NCI-H2227 (cell line): ENCODE measurements at regions not wholly inside any gene's neighbourhood (a gene's known extent, or its start where the extent isn't known, plus 50 kb on each side); places are given as distances from the start of the nearest gene placed in this dataset.
A peak's percentile ranks its signal among the peaks of the same experiment; 100 is the strongest.

Experiments
- DNase-seq: peaks from one replicate; lab custom pipeline; 2025; ENCODE audit not compliant: unreplicated experiment; lab: John Stamatoyannopoulos, UW

DNA sequence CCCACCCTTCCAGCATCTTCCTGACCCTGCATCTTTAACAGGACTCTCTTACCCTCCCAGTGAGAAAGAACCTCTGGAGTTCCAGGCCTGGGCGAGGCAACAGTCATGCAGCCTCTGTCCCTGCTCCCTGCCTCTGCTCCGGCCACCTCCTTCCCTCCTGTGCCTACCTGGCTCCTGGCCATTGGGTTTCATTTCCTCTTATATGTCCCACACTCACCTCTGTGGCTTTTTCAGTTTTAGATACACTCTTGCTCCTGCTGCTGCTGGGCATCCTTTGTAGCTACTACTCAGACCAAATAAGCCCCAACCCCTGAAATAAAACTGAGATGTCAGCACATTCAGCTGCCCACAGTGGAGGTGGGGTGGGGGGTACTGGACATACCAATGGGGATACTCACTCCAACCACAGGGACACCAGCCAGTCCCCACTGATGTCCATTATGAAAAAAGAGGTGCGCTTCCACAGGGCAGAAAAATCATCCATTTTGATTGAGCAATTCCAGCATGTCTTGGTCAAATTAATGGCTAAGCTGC lies 99.1 kb upstream of the NRXN3 start:
- DNase-seq, result no peak

DNA sequence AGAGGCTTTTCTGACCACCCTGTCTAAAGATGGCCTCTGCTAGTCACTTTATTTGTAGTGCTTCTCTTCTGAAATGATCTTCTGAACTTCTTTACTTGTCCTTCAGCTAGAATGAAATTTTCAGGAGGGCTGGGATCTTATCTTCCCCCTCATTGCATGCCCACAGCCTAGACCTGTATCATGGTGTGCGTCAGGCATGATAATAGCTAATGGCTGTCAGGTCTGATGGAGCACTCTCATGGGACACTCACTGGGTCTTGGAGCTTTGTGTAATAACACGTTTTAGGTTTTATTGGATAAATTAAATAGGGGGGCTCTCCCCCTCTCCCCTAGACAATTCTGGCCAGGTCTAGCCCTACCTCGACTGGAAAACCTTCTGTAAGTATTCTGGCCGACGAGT lies 97.1 kb upstream of the NRXN3 start:
- peak; percentile 16 for DNase-seq

DNA sequence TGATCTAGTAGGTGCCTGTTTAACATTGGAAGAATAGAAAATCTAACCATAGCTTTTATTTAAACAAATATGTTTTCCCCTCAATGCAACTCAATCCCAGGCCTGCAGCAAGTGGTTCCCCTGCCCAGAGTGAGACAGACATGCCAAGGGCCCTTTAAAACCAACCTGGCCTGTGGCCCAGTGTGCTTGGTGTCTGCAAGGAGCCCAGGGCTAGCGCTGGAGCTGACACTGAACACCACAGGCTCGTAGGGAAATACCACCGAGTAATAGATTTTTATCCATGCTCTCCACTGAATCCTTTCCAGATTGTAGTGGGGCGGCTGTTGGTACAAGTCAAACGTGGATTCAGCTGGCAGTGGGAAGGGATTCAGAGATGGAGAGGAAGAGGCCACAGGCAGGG lies 95.6 kb upstream of the NRXN3 start:
- no peak for DNase-seq

DNA sequence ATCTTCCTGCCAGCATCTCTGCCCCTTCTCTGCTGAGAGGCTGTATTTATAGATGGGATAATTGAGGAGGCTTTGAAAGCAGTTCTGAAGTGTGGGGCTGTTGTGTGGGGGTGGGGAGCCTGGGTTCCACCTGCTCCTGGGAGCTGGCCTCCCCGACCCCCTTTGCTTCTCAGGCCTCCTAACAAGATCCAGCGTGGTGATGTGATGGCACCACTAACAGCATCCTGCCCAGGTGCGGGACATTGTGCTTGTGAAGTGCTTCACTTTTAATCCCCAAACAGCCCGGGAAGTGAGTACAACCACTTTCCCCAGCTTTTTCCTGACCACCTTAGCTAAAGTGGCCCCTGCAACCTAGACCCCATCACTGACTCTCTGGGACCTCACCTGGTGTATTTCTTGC lies 95.1 kb upstream of the NRXN3 start:
- DNase-seq, result no peak

DNA sequence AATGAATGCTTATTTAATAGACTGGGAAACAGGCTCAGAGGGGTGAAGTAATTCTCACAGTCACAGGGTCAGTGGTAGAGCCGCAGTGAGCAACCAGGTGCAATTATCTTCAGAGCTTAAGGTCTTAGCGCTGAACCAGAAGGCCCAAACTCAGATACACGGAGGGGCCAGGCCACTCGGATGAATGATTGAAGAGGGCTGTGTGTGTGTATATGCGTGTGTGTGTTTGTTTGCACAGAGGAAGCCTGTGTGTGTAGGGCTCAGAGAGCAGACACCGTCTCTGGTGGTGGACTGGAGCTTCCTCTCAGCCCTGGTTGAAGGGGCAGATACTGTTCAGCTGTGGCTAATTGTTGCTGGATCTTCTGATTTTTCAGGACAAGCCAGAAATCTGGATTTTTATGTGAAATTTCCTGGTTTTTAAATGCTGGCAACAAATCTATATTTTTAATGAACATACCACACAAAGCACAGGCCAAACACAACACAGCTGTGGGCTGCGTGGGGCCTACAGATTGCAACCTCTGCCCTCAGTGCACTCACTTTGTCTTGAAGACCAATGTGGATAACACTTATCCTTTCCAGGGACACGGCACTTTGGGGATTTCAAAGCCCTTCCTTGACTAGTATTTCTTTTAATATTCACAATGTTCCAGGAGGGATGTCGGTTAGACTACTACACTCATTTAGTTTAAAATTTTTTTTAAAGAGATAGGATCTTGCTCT lies 94.5 kb upstream of the NRXN3 start:
- DNase-seq, result peak; percentile 63

DNA sequence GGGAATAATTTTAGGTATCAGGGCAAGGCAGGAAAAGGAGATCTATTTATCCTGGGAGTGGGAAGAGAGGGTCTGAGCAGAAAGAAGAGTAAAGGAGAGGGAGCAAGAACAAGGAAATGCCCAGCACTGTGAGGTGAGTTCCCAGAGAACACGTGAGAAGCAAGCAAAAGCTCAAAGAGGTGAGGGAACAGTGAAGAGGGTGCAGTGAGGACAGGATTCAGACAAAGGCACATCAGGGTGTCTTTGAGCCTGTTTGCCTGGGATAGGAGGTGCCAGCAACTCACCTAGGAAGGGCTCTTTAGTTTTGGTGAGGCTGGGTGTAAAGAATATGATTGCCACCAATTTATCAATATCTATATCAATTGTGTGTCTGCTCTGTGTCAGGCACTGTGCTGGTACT lies 88.9 kb upstream of the NRXN3 start:
- no peak for DNase-seq

DNA sequence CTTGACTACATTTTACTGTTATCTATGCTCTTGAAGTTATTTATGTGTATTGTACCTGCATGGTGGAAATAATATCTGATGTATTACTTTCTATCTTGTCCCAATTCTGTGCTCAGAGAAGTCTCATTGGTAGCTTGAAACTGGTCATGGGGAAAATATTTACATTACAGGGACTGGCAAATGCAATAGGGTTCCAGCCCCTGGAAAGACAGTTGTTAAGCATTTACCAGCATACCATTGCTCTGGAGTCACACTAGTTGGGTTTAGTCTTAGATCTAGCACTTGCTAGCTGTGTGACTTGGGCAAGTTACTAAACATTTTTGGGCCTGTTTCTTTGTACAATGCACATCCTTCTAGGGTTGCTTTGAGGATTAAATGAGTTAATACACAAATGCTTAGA lies 86.3 kb upstream of the NRXN3 start:
- DNase-seq, result no peak

DNA sequence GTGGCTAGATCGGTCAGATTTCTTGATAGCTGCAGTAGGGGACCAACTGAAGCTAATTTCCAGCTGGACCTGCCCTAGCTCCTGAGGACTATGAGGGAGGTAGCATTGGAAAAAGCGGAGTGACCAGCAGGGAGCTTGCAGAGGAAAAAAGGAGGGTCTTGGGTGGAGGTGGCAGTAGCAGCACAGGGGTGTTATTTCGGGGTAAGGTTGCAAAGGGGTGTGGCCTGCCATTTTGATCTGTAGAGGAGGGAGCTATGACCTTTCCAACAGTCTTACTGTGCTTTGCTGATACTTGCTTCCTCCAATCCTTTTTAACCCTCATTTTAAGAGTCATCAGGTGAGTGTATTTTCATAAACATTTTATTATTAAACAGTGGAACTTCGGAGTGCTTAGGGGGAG lies 83.8 kb upstream of the NRXN3 start:
- DNase-seq, result no peak

DNA sequence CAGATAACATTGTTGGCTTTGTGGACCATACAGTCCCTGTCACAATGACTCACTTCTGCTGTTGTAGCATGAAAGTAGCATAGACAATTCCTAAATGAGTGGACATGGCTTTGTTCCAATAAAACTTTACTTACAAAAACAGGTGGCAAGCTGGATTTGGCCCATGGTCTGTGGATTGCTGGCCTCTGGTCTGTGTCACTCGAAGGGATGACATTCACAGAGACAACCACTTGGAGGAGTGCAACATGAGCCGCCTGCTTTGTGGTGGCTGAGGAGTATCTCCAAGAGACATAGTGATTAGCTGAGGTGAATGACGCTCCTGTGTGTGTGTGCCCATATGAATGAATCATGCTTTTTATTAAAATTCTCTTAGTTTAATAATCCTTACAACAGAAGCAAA lies 81.3 kb upstream of the NRXN3 start:
- no peak for DNase-seq

DNA sequence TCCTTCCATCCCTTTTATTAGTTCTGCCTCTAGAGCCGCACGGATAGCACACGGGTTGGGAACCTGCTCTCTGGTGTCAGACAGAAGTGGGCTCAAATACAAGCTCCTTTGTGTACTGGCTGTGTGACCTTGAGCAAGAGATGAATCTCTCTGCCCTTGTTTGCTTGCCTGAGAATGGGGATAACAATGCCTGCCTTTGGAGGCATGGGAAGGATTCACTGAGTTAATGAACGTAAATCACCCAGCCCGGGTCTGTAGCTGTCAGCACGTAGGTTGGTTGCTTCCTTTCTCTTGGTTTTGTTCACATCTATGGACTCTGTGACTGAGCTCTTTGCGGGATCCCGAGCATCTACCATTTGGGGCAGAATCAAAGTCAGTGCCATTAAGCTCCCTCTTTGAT lies 79.3 kb upstream of the NRXN3 start:
- DNase-seq, result no peak

DNA sequence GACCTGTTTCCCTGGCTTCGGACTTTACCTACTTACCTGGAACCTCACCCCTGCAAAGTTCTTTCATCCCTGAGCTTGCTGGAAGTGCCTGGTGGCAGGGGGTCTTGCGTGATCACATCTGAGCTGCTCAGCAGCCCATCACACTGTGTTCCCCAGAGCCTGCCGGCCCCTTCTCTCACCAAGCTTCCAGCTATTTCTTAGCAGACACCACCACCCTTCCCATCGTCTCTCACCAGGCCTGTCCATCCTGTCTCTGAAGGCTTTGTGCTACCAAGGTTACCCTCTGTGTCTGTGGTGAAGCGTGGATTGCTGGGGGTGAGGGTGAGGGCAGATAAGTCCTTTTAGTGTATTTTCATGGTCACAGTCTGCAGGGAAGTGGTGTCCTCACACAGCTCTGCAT lies 78.8 kb upstream of the NRXN3 start:
- DNase-seq, result no peak

DNA sequence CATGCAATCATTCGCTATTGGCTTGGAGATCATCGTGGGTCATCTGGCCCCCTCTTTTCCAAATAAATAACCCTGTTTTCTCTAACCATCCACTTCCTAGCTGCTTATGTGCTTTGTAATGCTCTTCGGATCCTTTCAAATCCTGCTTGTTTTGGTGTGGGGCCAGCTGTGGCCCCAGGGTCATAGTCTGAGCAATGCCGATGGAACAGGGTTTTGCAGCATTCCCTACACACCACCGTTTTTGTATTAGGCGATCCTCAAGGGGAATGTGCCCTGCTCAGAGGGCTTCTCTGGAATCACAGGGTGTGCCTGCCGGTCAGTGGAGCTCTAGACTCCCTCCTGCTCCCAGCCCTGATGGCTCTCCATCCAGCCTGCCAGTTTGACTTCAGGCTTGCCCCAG lies 78.1 kb upstream of the NRXN3 start:
- no peak for DNase-seq

DNA sequence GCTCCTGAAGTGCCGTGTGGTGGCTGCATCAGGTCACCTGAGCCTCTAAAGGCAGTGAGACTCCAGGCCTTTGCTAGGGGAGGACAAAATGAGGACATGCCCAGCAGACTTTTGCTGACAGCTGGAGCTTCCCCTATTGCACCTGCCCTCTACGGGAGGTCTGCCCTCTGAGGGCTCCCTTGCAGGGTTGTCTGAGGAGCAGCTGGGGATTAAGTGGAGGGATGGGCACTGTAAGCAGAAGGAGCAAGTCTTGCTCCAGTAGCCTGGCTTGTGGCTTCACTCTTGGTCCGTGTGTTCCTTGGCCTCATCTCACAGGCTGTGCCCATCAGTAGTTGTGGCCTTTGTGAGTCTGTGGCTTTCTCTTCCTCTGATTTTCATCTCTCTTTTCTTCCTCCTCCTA lies 66.9 kb upstream of the NRXN3 start:
- peak; percentile 31 for DNase-seq

DNA sequence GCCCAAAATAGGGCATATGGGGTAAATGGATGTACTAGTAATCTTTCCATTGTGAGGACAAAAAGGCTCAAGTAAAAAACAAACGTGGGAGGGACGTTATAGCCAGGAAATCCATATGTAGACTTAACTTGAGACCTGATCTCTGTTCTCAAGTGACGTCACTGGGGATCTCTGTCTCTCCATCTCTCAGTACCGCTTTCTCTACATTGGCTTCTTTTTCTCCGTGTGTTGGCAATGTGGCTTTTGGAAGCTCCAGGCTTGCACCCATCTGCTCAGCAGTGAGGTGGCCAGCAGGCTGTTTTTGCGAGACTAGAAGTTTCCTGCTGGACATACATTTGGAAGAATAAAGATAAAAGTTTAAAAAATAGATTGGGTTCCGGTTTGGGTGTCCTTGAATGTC lies 66.0 kb upstream of the NRXN3 start:
- DNase-seq, result no peak

DNA sequence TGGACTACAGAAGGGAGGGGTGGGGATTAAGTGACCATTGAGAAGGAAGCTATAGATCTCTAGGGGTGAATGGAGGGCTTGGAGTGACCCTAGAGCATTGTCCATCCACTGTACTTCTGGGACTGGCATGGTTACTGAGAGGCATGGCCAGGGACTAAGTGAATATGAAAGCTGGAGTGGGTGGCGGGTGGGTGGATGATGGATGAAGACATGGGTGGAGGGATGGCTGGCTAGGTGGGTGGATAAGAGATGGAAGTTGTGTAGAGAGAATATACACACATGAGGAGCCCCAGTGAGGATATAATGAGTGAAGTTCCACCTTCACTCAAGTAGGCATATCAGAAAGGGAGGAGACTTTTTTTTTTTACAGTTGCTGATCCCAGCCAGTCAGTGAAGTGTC lies 65.5 kb upstream of the NRXN3 start:
- no peak for DNase-seq

DNA sequence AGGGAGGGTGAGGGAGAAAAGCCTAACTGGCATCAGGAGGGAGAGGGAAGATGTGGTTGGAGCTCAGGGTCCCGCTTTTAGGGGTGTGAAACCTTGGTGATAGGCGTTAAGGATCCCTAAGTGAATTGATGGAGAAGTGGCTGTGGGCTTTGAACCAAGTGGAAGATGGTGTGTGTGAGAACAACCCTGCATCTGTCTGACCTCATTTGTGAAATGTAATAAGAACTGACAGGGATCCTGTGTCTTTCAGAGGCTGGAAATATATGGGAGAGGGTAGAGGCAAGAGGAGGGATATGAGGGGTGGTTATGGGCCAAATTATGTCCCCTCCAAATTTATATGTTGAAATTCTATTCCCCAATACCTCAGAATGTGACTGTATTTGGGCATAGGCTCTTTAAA lies 63.8 kb upstream of the NRXN3 start:
- DNase-seq, result no peak

DNA sequence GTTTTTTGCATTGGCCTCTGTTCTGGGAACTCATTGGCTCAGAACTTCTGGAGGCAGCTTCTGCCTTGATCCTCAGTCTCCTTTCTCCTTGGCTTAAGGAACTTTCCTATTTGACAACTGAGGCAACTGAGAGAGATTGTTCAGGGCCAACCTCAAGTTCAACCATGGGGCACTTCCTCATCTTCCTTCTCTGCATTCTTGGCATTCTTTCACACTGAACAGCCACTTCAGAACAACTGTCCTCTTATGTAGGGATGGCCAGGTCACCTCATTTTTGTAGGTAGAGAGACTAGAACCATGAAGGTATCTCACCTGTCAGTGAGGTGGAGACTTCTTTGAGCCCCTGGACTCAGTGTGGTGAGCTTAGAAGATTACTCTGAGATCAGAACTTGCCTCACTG lies 63.0 kb upstream of the NRXN3 start:
- DNase-seq, result no peak

DNA sequence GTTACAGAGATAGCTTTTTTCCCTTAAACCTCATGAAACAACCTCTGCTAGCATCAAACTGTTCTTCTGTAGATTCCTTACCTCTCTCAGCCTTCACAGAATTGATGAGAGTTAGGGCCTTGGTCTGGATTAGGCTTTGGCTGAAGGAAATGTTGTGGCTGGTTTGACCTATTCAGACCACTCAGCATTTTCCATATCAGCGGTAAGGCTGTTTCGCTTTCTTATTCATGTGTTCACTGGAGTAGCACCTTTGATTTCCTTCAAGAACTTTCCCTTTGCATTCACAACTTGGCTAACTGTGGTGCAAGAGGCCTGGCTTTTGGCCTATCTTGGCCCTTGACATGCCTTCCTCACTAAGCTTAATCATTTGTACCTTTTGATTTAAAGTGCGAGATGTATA lies 50.7 kb upstream of the NRXN3 start:
- DNase-seq, result no peak
